ENCODE measurements at regions not wholly inside any gene's neighbourhood (a gene's known extent, or its start where the extent isn't known, plus 50 kb on each side); places are given as distances from the start of the nearest gene placed in this dataset.

DNA sequence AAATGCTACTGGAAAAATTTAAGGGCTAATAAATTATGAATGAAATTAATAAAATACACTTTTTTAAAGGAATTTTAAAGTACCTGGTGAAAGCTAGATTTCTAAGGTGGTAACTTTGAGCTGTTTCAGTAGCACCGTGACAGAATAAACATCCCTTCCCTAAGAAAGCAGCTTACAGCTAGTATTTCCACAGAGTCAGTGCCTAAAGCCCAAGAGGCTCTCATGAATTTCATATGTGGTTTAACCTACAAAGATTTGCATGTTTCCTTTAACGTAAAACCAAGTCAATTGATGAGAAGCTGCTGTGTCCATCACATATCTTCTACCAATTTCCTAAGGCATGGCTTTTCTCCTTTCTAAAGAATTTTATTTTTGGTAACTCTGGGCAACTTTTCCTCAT, 56.8 kb downstream of the IFNG start:
- H3K27me3 Mint-ChIP-seq, result peaks cover 2% of the 10 kb centered on the region
- DNase-seq (no peak), ATAC-seq (no peak)
- H3K36me3 Mint-ChIP-seq, result no peaks in the 10 kb centered on the region
- CTCF ChIA-PET, result interaction anchor here (1.2 to 2.6 kb wide), 2 partner anchors 39 to 55 kb away, joined by 3 to 18 read pairs; no protein-coding TSS in a partner anchor
- H3K4me3 Mint-ChIP-seq, result no peak overlapping the region
- H3K4me1 Mint-ChIP-seq, result no peaks in the 10 kb centered on the region
- no peaks in the 10 kb centered on the region for H3K9me3 Mint-ChIP-seq (ENCODE audit: low read depth)
- H3K27ac Mint-ChIP-seq, result no peak overlapping the region

GRCh38 chr12:68102163-68102562, 57.4 kb downstream of the IFNG start:
- Mint-ChIP-seq H3K36me3 (no peaks in the 10 kb centered on the region), H3K4me1 (no peaks in the 10 kb centered on the region), H3K27ac (no peak overlapping the region), H3K4me3 (no peak overlapping the region), H3K27me3 (peaks cover 2% of the 10 kb centered on the region), H3K9me3 (ENCODE audit: low read depth) (no peaks in the 10 kb centered on the region)
- CTCF ChIA-PET, result interaction anchor here (1.2 kb wide), 1 partner anchor 39 kb away, joined by 3 read pairs; no protein-coding TSS in a partner anchor
- DNase-seq (no peak), ATAC-seq (no peak)

DNA sequence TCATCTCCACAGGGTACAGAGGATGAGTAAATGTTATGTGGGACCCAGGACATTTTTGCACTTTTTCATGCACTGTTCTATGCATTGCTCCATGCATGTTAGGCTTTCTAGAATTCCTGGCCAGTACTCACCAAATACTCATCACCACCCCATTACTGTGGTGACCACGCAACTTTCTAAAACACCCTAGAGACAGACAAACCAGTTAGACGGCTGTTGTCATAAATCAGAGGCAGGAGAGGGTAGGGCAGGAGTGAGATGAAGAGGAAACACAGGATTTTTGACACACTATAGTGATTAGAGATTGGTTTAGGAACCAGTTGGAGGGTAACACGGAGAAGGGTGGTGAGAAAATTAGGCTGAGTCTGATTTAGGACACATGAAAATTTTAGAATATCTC, 59.3 kb downstream of the IFNG start:
- H3K4me1 Mint-ChIP-seq, result peaks cover 7% of the 10 kb centered on the region
- peaks cover 6% of the 10 kb centered on the region for H3K36me3 Mint-ChIP-seq
- CTCF ChIA-PET, result no interaction called here
- peaks cover 2% of the 10 kb centered on the region for H3K9me3 Mint-ChIP-seq (ENCODE audit: low read depth)
- H3K27ac Mint-ChIP-seq, result no peak overlapping the region
- H3K27me3 Mint-ChIP-seq, result peaks cover 2% of the 10 kb centered on the region
- DNase-seq (no peak), ATAC-seq (no peak)
- no peak overlapping the region for H3K4me3 Mint-ChIP-seq

GRCh38 chr12:68098939-68099338, 60.6 kb downstream of the IFNG start:
- CTCF ChIA-PET, result no interaction called here
- Mint-ChIP-seq H3K36me3 (peaks cover 6% of the 10 kb centered on the region), H3K4me1 (peaks cover 20% of the 10 kb centered on the region), H3K9me3 (ENCODE audit: low read depth) (peaks cover 2% of the 10 kb centered on the region), H3K4me3 (no peak overlapping the region), H3K27me3 (peaks cover 2% of the 10 kb centered on the region), H3K27ac (peak overlapping the region; percentile 44)
- DNase-seq (no peak), ATAC-seq (no peak)

GRCh38 chr12:68097386-68097785, 62.2 kb downstream of the IFNG start:
- Mint-ChIP-seq H3K27me3 (peaks cover 2% of the 10 kb centered on the region), H3K4me3 (no peak overlapping the region), H3K4me1 (peaks cover 30% of the 10 kb centered on the region), H3K27ac (no peak overlapping the region), H3K9me3 (ENCODE audit: low read depth) (peaks cover 2% of the 10 kb centered on the region), H3K36me3 (peaks cover 9% of the 10 kb centered on the region)
- CTCF ChIA-PET, result interaction anchor here (1.3 kb wide), 1 partner anchor 57 kb away, joined by 4 read pairs; no protein-coding TSS in a partner anchor
- no peak for ATAC-seq
- DNase-seq, result no peak

DNA sequence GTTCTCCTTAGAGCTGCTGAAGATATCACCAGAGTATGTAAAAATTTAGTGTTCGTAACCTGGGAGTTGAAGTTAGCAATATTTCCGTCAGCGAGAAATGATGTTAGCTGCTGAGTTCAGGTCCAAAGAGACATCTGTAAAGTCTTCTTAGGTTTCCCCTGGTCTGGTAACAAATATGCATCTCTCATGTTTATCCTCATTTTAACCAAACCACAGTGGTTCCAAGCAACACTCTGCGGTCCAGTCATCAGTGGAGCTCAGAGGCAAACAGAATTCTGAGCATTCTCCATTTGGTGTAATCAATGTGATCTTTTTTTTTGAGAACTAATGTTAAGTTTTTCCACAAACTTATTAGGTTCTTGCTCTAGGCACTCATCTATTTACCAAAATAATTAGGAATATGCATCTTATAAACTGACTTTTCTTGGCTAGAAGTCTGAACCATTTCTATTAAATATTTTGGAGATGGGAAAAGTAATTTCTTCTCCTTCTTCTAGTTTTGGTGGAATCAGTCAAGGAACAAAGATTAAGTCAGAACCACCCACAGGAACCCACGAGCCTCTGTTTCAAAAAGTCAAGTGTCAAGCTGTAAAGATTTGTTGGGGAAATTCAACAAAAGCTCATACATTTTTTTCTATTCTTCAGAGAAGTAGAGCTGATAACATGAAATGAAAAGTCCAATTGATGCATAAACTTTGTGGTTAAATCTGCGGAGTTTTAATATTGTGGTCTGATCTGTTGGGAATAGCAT, 64.7 kb downstream of the IFNG start:
- Mint-ChIP-seq H3K4me1 (peaks cover 30% of the 10 kb centered on the region), H3K27ac (peak overlapping the region; percentile 73), H3K36me3 (peaks cover 23% of the 10 kb centered on the region), H3K9me3 (ENCODE audit: low read depth) (peaks cover 7% of the 10 kb centered on the region), H3K4me3 (no peak overlapping the region), H3K27me3 (no peaks in the 10 kb centered on the region)
- peak; percentile 64 for ATAC-seq
- CTCF ChIA-PET, result interaction anchor here (0.8 to 4.0 kb wide), 10 partner anchors 12 to 128 kb away, joined by 3 to 11 read pairs (median 4); no protein-coding TSS in a partner anchor
- DNase-seq, result peak; percentile 57

GRCh38 chr12:68094195-68094594, 65.3 kb downstream of the IFNG start:
- no peaks in the 10 kb centered on the region for H3K27me3 Mint-ChIP-seq
- H3K4me3 Mint-ChIP-seq, result no peak overlapping the region
- DNase-seq (peak; percentile 62), ATAC-seq (peak; percentile 61)
- CTCF ChIA-PET, result interaction anchor here (1.0 to 4.0 kb wide), 8 partner anchors 13 to 128 kb away, joined by 3 to 11 read pairs (median 4); no protein-coding TSS in a partner anchor
- peaks cover 12% of the 10 kb centered on the region for H3K9me3 Mint-ChIP-seq (ENCODE audit: low read depth)
- peaks cover 31% of the 10 kb centered on the region for H3K4me1 Mint-ChIP-seq
- peaks cover 29% of the 10 kb centered on the region for H3K36me3 Mint-ChIP-seq
- peak overlapping the region; percentile 73 for H3K27ac Mint-ChIP-seq

DNA sequence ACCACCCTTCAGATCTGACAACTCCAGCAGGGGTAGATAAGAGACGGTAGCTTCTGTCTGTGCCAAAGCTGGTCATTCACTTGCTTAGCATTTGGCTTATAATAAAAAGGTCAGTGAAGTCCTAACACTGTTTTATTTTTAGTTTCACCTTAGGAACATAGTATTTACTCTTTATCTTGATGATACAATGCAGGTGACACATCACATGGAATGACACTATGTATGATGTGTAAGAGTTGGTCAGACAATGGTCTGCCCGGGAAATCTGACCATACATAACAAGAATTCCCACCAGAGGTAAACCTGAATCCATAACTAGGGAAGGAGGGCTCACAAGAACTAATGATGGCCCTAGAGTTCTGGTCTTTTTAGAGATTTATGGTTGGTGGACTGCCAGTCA, 66.6 kb downstream of the IFNG start:
- H3K27me3 Mint-ChIP-seq, result no peaks in the 10 kb centered on the region
- peaks cover 31% of the 10 kb centered on the region for H3K4me1 Mint-ChIP-seq
- H3K9me3 Mint-ChIP-seq (ENCODE audit: low read depth), result peaks cover 14% of the 10 kb centered on the region
- ATAC-seq (no peak), DNase-seq (no peak)
- CTCF ChIA-PET, result interaction anchor here (0.9 to 4.0 kb wide), 7 partner anchors 16 to 65 kb away, joined by 3 to 10 read pairs (median 4); no protein-coding TSS in a partner anchor
- H3K36me3 Mint-ChIP-seq, result peaks cover 34% of the 10 kb centered on the region
- H3K4me3 Mint-ChIP-seq, result no peak overlapping the region
- no peak overlapping the region for H3K27ac Mint-ChIP-seq

DNA sequence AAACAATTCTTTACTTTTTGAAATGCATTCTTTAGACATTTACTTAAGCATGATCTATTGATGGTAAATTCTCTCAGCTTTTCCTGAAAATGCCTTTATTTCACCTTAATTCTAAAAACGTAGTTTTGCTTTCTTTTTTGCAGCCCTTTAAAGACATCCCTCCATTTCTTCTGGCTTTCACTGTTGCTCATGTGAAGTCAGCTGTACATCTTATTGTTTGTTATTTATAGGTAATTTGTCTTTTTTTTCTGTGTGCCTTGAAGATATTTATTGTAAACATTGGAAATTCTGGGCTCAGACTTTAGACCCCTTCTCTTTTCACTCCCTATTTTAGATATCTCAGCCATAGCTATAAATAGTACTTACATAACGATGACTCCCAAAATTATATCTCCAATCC, 70.4 kb downstream of the IFNG start:
- H3K27ac Mint-ChIP-seq, result no peak overlapping the region
- H3K27me3 Mint-ChIP-seq, result no peaks in the 10 kb centered on the region
- no peak overlapping the region for H3K4me3 Mint-ChIP-seq
- ATAC-seq (no peak), DNase-seq (no peak)
- H3K4me1 Mint-ChIP-seq, result peaks cover 13% of the 10 kb centered on the region
- CTCF ChIA-PET, result no interaction called here
- H3K9me3 Mint-ChIP-seq (ENCODE audit: low read depth), result peaks cover 23% of the 10 kb centered on the region
- peaks cover 38% of the 10 kb centered on the region for H3K36me3 Mint-ChIP-seq

GRCh38 chr12:68086019-68086603, 73.4 kb downstream of the IFNG start:
- H3K36me3 Mint-ChIP-seq, result peaks cover 48% of the 10 kb centered on the region
- no peak overlapping the region for H3K4me3 Mint-ChIP-seq
- no peaks in the 10 kb centered on the region for H3K27me3 Mint-ChIP-seq
- peaks cover 31% of the 10 kb centered on the region for H3K9me3 Mint-ChIP-seq (ENCODE audit: low read depth)
- no peak overlapping the region for H3K27ac Mint-ChIP-seq
- DNase-seq (no peak), ATAC-seq (no peak)
- CTCF ChIA-PET, result no interaction called here
- H3K4me1 Mint-ChIP-seq, result peaks cover 11% of the 10 kb centered on the region

- peaks cover 21% of the 10 kb centered on the region for H3K9me3 Mint-ChIP-seq (ENCODE audit: low read depth)
- CTCF ChIA-PET, result interaction anchor here (1.2 to 2.9 kb wide), 5 partner anchors 12 to 77 kb away, joined by 4 to 9 read pairs (median 5); no protein-coding TSS in a partner anchor
- ATAC-seq, result peak; percentile 25
- H3K4me3 Mint-ChIP-seq, result no peak overlapping the region
- H3K27ac Mint-ChIP-seq, result peak overlapping the region; percentile 26
- peaks cover 39% of the 10 kb centered on the region for H3K4me1 Mint-ChIP-seq
- H3K27me3 Mint-ChIP-seq, result no peaks in the 10 kb centered on the region
- peaks cover 46% of the 10 kb centered on the region for H3K36me3 Mint-ChIP-seq
- no peak for DNase-seq
Observed at GRCh38 chr12:68081561-68081960, 78.0 kb downstream of the IFNG start.

- H3K27ac Mint-ChIP-seq, result peak overlapping the region; percentile 88
- CTCF ChIA-PET, result interaction anchor here (0.6 to 1.6 kb wide), 8 partner anchors 28 to 143 kb away, joined by 3 to 9 read pairs (median 4); no protein-coding TSS in a partner anchor
- ATAC-seq (peak; percentile 81), DNase-seq (peak; percentile 83)
- H3K27me3 Mint-ChIP-seq, result no peaks in the 10 kb centered on the region
- peaks cover 50% of the 10 kb centered on the region for H3K36me3 Mint-ChIP-seq
- peaks cover 23% of the 10 kb centered on the region for H3K9me3 Mint-ChIP-seq (ENCODE audit: low read depth)
- H3K4me3 Mint-ChIP-seq, result peak overlapping the region; percentile 23
- peaks cover 39% of the 10 kb centered on the region for H3K4me1 Mint-ChIP-seq
Observed at GRCh38 chr12:68080577-68080976, 79.0 kb downstream of the IFNG start.

DNA sequence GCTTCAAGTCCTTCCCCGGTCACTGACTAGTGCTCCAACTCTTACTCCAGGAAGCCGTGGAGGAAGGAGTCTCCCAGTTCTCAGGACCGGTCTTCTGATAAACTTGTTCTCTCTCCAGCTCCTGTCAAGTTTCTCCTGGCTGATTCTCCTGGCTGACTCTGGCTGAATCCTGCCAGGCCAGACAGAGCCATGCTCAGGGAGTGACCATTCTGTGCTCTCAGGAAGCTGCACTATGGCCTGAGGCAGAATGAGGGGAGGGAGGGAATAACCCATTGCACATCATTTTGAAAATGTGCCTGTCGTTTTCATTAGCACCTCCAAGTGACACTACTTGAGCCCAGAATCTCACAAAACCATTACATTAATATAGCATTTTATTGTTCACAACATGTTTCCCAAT, 80.8 kb downstream of the IFNG start:
- Mint-ChIP-seq H3K27me3 (no peaks in the 10 kb centered on the region), H3K27ac (peak overlapping the region; percentile 62), H3K9me3 (ENCODE audit: low read depth) (peaks cover 12% of the 10 kb centered on the region), H3K36me3 (peaks cover 39% of the 10 kb centered on the region), H3K4me1 (peaks cover 48% of the 10 kb centered on the region), H3K4me3 (no peak overlapping the region)
- DNase-seq (no peak), ATAC-seq (no peak)
- CTCF ChIA-PET, result interaction anchor here (0.8 to 2.7 kb wide), 3 partner anchors 10 to 78 kb away, joined by 4 to 12 read pairs (median 7); no protein-coding TSS in a partner anchor

Data from activated CD8-positive, alpha-beta memory T cell treated with anti-CD3 and anti-CD28 coated beads, Interleukin-2, amount 10 ng/mL, durations not matched to agents 7 days and 5 days (primary cell).